AG10803 (cell line): ENCODE measurements at regions not wholly inside any gene's neighbourhood (a gene's known extent, or its start where the extent isn't known, plus 50 kb on each side); places are given as distances from the start of the nearest gene placed in this dataset.

Source experiments
- DNase-seq: peaks from one replicate; pipeline ENCODE4 v3.0.0; 2010; ENCODE audit warnings: low read depth
- H3K4me3 ChIP-seq: 2 replicates; pipeline ENCODE4 v1.5.1; 2011; ENCODE audit warnings: mild to moderate bottlenecking, low read length, control low read depth
- TF ChIP-seq, protein P1 (sequence below): conservative IDR thresholded peaks from 2 replicates; pipeline ENCODE4 v1.5.1; 2011; ENCODE audit warnings: mild to moderate bottlenecking, low read length, control low read depth, inconsistent platforms

DNA sequence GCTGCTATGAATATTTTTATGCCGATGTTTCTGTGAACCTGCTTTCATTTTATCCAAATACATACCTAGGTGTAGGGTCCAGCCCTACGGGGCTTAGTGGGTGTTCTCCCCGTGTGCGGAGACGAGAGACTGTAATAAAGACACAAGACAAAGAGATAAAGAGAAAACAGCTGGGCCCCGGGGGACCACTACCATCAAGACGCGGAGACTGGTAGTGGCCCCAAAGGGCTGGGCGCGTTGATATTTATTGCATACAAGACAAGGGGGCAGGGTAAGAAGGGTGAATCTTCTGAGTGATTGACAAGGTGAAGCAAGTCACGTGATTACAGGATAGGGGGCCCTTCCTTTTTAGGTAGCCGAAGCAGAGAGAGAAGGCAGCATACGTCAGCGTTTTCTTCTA is 920.1 kb downstream of the BRD1 start:
- no peak overlapping the region for H3K4me3 ChIP-seq
- no peak for DNase-seq
- TF ChIP-seq, protein P1, sequence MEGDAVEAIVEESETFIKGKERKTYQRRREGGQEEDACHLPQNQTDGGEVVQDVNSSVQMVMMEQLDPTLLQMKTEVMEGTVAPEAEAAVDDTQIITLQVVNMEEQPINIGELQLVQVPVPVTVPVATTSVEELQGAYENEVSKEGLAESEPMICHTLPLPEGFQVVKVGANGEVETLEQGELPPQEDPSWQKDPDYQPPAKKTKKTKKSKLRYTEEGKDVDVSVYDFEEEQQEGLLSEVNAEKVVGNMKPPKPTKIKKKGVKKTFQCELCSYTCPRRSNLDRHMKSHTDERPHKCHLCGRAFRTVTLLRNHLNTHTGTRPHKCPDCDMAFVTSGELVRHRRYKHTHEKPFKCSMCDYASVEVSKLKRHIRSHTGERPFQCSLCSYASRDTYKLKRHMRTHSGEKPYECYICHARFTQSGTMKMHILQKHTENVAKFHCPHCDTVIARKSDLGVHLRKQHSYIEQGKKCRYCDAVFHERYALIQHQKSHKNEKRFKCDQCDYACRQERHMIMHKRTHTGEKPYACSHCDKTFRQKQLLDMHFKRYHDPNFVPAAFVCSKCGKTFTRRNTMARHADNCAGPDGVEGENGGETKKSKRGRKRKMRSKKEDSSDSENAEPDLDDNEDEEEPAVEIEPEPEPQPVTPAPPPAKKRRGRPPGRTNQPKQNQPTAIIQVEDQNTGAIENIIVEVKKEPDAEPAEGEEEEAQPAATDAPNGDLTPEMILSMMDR: no peak

DNA sequence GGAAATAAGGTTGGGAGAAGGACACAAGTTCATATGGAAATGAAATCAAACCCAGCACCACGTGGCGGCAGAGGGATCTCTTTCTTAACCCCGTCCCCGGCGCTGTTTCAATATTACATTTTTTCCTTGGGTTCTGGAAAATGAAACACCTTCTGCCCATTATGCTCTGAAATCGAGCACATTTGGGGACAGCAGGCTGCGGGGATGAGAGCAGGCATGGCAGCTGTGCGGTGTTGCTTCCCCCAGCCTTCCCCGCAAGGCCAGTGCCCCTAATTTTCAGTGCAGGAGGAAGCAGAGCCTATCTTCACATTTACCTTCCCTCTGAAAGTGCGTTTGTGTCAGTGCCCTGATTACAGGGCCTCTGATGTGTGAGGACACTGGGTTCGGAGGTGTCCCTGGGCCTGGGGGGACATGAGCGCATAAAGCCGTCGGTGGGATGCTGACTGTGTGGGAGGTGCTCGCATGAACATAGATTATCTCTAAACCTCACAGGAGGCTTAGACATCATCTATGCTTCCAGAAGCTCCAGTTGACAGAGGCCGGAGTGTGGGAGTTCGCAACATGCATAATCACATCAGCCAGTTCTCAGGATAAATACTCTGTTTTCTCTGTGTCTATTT is 921.3 kb downstream of the BRD1 start:
- TF ChIP-seq, protein P1: no peak
- DNase-seq: no peak
- no peak overlapping the region for H3K4me3 ChIP-seq

DNA sequence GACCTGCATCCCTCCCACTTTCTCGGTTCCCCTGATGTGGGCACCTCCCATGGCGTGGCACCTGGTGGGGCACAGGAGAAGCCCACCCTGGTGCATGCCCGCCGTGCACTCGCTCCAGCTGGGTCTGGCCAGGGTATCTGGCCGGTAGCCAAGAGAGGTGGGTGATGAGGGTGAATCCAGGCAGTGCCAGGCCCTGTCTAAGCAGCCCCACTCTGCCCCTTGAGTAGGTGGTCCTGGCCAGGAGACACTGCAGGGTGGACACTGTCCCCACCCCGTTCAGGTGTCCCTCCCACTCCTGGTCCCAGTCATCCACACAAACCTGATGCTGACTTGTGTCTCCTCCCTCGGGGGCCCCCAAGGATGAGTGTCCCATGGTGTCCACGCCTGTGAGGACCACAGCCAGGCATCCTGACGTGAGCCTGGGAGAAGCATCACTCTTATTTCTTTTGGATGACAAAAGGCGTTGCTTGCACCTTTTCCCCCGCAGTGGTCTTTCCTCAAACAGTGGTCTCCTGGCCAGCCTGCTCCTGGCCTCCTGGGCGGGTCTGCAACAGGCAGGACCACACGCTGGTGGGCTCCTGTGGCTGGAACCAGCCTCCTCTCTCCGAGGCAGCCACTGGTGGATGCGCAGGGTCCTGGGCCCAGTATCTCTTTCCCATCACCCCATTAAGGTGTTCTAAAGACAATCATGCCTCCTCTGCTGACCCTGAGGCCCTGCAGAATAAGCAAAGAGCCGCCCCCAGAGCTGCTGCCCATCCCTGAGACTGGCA is 922.3 kb downstream of the BRD1 start:
- TF ChIP-seq, protein P1: no peak
- H3K4me3 ChIP-seq: no peak overlapping the region
- no peak for DNase-seq

DNA sequence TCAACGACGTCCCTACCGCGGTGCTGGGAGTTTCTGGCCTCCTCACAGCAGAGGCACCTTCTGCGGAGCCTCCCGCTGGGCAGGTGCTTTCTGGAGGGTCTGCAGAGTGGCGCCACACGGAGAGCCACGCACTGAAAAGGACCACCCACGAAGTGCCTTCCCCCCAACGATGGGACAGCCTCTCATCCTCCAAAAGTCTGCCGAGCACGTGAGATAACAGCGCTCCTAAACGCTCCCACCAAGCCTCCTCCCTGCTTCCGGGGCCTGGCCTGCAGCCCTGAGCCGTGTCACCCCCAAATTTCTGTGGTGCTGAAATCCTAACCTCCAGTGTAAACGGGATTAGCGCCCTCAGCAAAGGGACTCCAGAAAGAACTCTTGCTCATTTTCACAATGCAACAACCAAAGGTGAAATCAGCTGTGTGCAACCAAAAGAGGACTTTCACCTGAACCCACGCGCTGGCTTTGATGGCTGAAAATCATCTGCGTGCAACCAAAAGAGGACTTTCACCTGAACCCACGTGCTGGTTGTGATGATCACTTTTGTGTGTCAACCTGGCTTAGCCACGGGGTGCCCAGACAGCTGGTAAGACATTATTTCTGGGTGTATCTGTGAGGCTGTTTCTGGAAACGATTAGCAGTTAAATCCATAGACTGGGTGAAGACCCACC is 924.6 kb downstream of the BRD1 start:
- no peak overlapping the region for H3K4me3 ChIP-seq
- TF ChIP-seq, protein P1: no peak
- DNase-seq: no peak

DNA sequence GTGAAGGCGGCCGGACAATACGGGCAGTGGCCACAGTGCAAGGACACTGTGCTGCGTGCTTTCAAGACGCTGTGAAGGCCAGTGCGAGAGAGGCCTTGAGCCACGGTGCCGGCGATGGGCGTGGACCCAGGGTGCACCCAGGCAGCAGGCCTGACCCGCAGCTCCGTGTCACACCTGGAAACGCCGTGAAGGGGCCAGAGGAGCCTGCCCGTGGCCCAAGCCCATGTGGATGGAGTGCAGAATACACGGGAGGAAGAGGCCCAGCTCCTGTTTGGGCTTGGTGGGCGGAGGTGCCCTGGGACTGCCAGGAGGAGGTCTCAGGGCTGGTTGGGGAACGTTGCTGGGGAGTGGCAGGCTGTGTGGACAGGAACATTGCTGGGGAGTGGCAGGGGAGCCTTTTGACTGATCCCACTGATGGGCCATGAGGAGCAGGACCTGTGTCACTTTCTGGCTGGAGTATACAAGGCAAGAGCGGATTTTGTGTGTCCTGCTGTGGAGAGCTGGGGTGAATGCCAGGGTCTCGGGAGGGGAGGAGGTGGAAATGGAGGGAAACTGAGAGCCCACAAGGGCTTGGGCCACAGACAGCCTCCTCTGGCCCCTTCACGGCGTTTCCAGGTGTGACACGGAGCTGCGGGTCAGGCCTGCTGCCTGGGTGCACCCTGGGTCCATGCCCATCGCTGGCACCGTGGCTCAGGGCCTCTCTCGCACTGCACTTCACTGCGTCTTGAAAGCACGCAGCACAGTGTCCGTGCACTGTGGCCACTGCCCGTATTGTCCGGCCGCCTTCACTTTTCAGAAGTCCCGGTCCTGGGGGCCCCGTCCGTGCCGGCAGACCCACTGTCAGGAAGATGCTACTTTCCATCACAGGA is 925.4 kb downstream of the BRD1 start:
- DNase-seq: no peak
- H3K4me3 ChIP-seq: no peak overlapping the region
- TF ChIP-seq, protein P1: no peak

DNA sequence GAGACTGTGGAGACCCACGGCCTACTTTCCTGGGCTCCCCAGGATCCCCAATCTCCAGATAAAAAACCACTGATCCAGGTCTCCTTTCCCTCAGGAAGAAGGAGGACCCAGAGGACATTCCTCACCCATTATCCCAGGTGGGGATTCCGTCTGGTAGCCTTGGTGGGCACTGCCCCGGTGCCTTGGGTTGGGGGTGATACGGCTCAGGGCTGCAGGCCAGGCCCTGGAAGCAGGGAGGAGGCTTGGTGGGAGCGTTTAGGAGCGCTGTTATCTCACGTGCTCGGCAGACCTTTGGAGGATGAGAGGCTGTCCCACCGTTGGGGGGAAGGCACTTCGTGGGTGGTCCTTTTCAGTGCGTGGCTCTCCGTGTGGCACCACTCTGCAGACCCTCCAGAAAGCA is 926.3 kb downstream of the BRD1 start:
- DNase-seq: no peak
- TF ChIP-seq, protein P1: no peak
- no peak overlapping the region for H3K4me3 ChIP-seq
